ENCODE measurements at regions not wholly inside any gene's neighbourhood (a gene's known extent, or its start where the extent isn't known, plus 50 kb on each side); places are given as distances from the start of the nearest gene placed in this dataset.
A peak's percentile ranks its signal among the peaks of the same experiment; 100 is the strongest.

DNA sequence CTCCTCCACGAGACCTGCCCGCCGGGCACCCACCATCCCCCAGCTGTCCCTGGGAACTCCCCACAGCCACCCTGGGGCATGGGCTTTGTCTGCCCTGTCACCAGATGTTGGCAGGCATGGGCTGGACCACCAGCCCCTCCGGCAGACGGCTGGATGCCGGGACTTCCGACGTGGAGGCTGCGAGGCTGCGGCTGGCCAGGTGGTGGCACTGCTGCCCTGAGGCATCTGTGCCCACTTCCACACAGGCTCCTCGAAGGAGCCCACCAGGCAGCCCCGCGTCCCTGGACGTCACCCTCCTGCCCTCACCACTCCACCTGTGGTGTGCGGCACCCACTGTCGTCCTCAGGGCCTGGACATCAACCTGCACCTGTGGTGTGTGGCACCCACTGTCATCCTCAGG is 319.9 kb upstream of the SALL3 start:
- TF ChIP-seq ARNT (IDR thresholded peaks at IDR 0.05) (no peak), HDGF (IDR thresholded peaks at IDR 0.05; ENCODE audit: borderline replicate concordance) (no peak), ELF4 (IDR thresholded peaks at IDR 0.05) (no peak), CTBP1 (IDR thresholded peaks at IDR 0.05; ENCODE audit: borderline replicate concordance) (no peak), TARDBP (IDR thresholded peaks at IDR 0.05) (no peak), SP1 (IDR thresholded peaks at IDR 0.05) (no peak), FOXK2 (IDR thresholded peaks at IDR 0.05) (no peak), L3MBTL2 (conservative IDR thresholded peaks at IDR 0.05) (no peak), SUZ12 (IDR thresholded peaks at IDR 0.05) (no peak), NFRKB (IDR thresholded peaks at IDR 0.05) (no peak)
- ChIA-PET CTCF (no interaction called here), POLR2A (no interaction called here)
- peak; percentile 28 for DNase-seq (ENCODE audit: extremely low spot score)

DNA sequence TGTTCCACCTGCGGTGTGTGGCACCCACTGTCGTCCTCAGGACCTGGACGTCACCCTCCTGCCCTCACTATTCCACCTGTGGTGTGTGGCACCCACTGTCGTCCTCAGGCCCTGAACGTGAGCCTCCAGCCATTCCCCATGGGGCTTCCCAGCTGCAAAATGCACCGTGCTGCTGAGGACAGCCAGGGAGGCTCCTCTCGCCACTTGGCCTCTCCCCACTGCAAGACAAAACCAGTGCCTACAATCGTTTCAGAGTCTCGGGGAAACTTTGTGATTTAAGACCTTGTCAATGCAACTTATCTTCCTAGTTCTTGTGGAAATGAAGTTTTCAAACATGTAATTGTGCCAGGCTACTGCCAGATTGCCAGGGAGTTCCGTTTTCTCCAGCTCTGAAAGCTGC is 319.3 kb upstream of the SALL3 start:
- POLR2A ChIA-PET, result no interaction called here
- TF ChIP-seq L3MBTL2 (conservative IDR thresholded peaks at IDR 0.05), result no peak
- TF ChIP-seq FOXA1 (IDR thresholded peaks at IDR 0.05), result no peak
- TF ChIP-seq FOXM1 (IDR thresholded peaks at IDR 0.05; ENCODE audit: borderline replicate concordance), result no peak
- no peak for TF ChIP-seq LEF1 (IDR thresholded peaks at IDR 0.05; ENCODE audit: borderline replicate concordance)
- TF ChIP-seq FOXK2 (IDR thresholded peaks at IDR 0.05), result no peak
- no peak for TF ChIP-seq SP1 (IDR thresholded peaks at IDR 0.05)
- no peak for TF ChIP-seq CTBP1 (IDR thresholded peaks at IDR 0.05; ENCODE audit: borderline replicate concordance)
- no peak for TF ChIP-seq ARNT (IDR thresholded peaks at IDR 0.05)
- TF ChIP-seq SUZ12 (IDR thresholded peaks at IDR 0.05), result no peak
- no peak for TF ChIP-seq TARDBP (IDR thresholded peaks at IDR 0.05)
- TF ChIP-seq ZNF384 (IDR thresholded peaks at IDR 0.05), result no peak
- TF ChIP-seq NFRKB (IDR thresholded peaks at IDR 0.05), result no peak
- no peak for TF ChIP-seq HDGF (IDR thresholded peaks at IDR 0.05; ENCODE audit: borderline replicate concordance)
- TF ChIP-seq, protein P1, sequence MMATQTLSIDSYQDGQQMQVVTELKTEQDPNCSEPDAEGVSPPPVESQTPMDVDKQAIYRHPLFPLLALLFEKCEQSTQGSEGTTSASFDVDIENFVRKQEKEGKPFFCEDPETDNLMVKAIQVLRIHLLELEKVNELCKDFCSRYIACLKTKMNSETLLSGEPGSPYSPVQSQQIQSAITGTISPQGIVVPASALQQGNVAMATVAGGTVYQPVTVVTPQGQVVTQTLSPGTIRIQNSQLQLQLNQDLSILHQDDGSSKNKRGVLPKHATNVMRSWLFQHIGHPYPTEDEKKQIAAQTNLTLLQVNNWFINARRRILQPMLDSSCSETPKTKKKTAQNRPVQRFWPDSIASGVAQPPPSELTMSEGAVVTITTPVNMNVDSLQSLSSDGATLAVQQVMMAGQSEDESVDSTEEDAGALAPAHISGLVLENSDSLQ (IDR thresholded peaks at IDR 0.05), result no peak
- TF ChIP-seq ELF4 (IDR thresholded peaks at IDR 0.05), result no peak
- TF ChIP-seq BHLHE40 (IDR thresholded peaks at IDR 0.05; ENCODE audit: borderline replicate concordance), result no peak
- CTCF ChIA-PET, result no interaction called here
- no peak for DNase-seq (ENCODE audit: extremely low spot score)

DNA sequence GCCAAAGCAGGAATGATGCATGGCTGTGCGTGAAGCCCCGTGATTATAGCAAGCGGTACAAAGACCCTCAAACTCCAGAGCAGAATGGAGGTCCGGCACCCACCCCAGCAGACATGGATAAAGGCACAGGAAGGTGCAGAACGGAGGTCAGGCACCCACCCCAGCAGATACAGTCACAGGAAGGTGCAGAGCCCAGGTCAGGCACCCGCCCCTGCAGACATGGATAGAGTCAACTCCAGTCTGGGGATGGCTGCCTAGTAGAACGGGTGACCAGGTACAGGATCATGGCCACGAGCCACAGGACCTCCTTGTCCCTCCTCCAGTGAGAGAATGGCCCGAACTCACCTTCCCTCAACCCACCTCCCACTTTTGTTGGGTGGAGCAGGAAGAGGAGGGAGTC is 318.3 kb upstream of the SALL3 start:
- POLR2A ChIA-PET, result no interaction called here
- CTCF ChIA-PET, result no interaction called here
- no peak for DNase-seq (ENCODE audit: extremely low spot score)
- TF ChIP-seq ELF4 (IDR thresholded peaks at IDR 0.05) (no peak), ARNT (IDR thresholded peaks at IDR 0.05) (no peak), HDGF (IDR thresholded peaks at IDR 0.05; ENCODE audit: borderline replicate concordance) (no peak), L3MBTL2 (conservative IDR thresholded peaks at IDR 0.05) (no peak), FOXM1 (IDR thresholded peaks at IDR 0.05; ENCODE audit: borderline replicate concordance) (no peak), LEF1 (IDR thresholded peaks at IDR 0.05; ENCODE audit: borderline replicate concordance) (no peak), FOXK2 (IDR thresholded peaks at IDR 0.05) (no peak), FOXA1 (IDR thresholded peaks at IDR 0.05) (no peak), CTBP1 (IDR thresholded peaks at IDR 0.05; ENCODE audit: borderline replicate concordance) (no peak), NFRKB (IDR thresholded peaks at IDR 0.05) (no peak), ZNF384 (IDR thresholded peaks at IDR 0.05) (no peak), SUZ12 (IDR thresholded peaks at IDR 0.05) (no peak), TARDBP (IDR thresholded peaks at IDR 0.05) (no peak), SP1 (IDR thresholded peaks at IDR 0.05) (no peak), BHLHE40 (IDR thresholded peaks at IDR 0.05; ENCODE audit: borderline replicate concordance) (no peak)
- TF ChIP-seq, protein P1 (IDR thresholded peaks at IDR 0.05), result no peak

DNA sequence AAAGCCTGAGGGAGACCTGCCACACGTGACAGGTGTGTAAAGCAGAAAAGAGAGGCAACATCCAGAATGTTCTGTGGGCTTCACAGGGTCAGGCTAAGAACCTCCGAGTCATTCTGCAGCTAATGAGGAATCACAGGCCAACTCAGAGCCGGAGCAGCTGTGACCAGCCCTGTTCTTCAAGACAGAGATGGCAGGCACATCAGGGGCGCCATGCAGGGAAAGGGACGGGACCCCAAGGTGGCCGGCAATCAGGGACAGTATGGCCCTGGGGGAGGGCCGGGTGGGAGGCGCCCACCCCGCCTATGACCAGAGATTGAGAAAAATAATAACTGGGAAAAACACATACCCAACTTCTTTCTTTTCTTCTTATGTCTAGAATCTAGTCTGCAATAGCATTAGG is 316.7 kb upstream of the SALL3 start:
- DNase-seq (ENCODE audit: extremely low spot score), result no peak
- ChIA-PET CTCF (no interaction called here), POLR2A (no interaction called here)
- TF ChIP-seq HDGF (IDR thresholded peaks at IDR 0.05; ENCODE audit: borderline replicate concordance) (no peak), BHLHE40 (IDR thresholded peaks at IDR 0.05; ENCODE audit: borderline replicate concordance) (no peak), CTBP1 (IDR thresholded peaks at IDR 0.05; ENCODE audit: borderline replicate concordance) (no peak), FOXA1 (IDR thresholded peaks at IDR 0.05) (no peak), L3MBTL2 (conservative IDR thresholded peaks at IDR 0.05) (no peak), LEF1 (IDR thresholded peaks at IDR 0.05; ENCODE audit: borderline replicate concordance) (no peak), TARDBP (IDR thresholded peaks at IDR 0.05) (no peak), NFRKB (IDR thresholded peaks at IDR 0.05) (no peak), FOXM1 (IDR thresholded peaks at IDR 0.05; ENCODE audit: borderline replicate concordance) (no peak), ARNT (IDR thresholded peaks at IDR 0.05) (no peak)

DNA sequence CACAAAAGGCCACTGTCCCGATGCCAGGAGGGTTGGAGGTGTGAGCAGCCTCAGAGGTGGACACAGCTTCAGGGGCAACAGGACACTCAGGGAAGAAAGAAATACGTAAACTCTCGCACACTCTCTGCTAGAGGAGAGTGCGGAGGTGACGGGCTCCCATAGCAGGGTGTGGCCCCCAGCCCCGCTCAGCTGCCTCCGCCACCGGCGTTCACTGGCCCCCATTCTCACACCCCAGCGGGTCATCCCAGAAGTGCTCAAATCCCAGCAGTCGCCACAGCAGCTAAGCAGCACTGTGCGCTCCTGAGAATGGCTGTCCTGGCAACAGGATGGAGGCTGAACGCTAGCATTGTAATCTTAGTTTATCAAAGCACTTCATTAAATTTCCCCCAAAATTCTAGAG is 315.6 kb upstream of the SALL3 start:
- ChIA-PET POLR2A (no interaction called here), CTCF (no interaction called here)
- no peak for DNase-seq (ENCODE audit: extremely low spot score)
- TF ChIP-seq SUZ12 (IDR thresholded peaks at IDR 0.05), result no peak
- TF ChIP-seq ELF4 (IDR thresholded peaks at IDR 0.05), result no peak
- no peak for TF ChIP-seq ARNT (IDR thresholded peaks at IDR 0.05)
- no peak for TF ChIP-seq LEF1 (IDR thresholded peaks at IDR 0.05; ENCODE audit: borderline replicate concordance)
- no peak for TF ChIP-seq HDGF (IDR thresholded peaks at IDR 0.05; ENCODE audit: borderline replicate concordance)
- no peak for TF ChIP-seq FOXA1 (IDR thresholded peaks at IDR 0.05)
- TF ChIP-seq NFRKB (IDR thresholded peaks at IDR 0.05), result no peak
- TF ChIP-seq L3MBTL2 (conservative IDR thresholded peaks at IDR 0.05), result no peak
- no peak for TF ChIP-seq TARDBP (IDR thresholded peaks at IDR 0.05)
- TF ChIP-seq BHLHE40 (IDR thresholded peaks at IDR 0.05; ENCODE audit: borderline replicate concordance), result no peak
- TF ChIP-seq FOXK2 (IDR thresholded peaks at IDR 0.05), result no peak
- no peak for TF ChIP-seq SP1 (IDR thresholded peaks at IDR 0.05)

- no peak for TF ChIP-seq FOXA1 (IDR thresholded peaks at IDR 0.05)
- TF ChIP-seq CTBP1 (IDR thresholded peaks at IDR 0.05; ENCODE audit: borderline replicate concordance), result no peak
- TF ChIP-seq NFRKB (IDR thresholded peaks at IDR 0.05), result no peak
- no peak for TF ChIP-seq LEF1 (IDR thresholded peaks at IDR 0.05; ENCODE audit: borderline replicate concordance)
- TF ChIP-seq FOXK2 (IDR thresholded peaks at IDR 0.05), result no peak
- no peak for TF ChIP-seq ZNF384 (IDR thresholded peaks at IDR 0.05)
- no peak for TF ChIP-seq TARDBP (IDR thresholded peaks at IDR 0.05)
- no peak for TF ChIP-seq FOXM1 (IDR thresholded peaks at IDR 0.05; ENCODE audit: borderline replicate concordance)
- TF ChIP-seq ARNT (IDR thresholded peaks at IDR 0.05), result no peak
- no peak for TF ChIP-seq BHLHE40 (IDR thresholded peaks at IDR 0.05; ENCODE audit: borderline replicate concordance)
- TF ChIP-seq SUZ12 (IDR thresholded peaks at IDR 0.05), result no peak
- no peak for TF ChIP-seq SP1 (IDR thresholded peaks at IDR 0.05)
- TF ChIP-seq, protein P1 (IDR thresholded peaks at IDR 0.05), result no peak
- TF ChIP-seq ELF4 (IDR thresholded peaks at IDR 0.05), result no peak
- TF ChIP-seq L3MBTL2 (conservative IDR thresholded peaks at IDR 0.05), result no peak
- ChIA-PET CTCF (no interaction called here), POLR2A (no interaction called here)
- no peak for DNase-seq (ENCODE audit: extremely low spot score)
Measured at GRCh38 chr18:78664848-78665247, 314.8 kb upstream of the SALL3 start.
